WTC11 (cell line): ENCODE measurements at regions not wholly inside any gene's neighbourhood (a gene's known extent, or its start where the extent isn't known, plus 50 kb on each side); places are given as distances from the start of the nearest gene placed in this dataset.

Experiments used
- ATAC-seq: fragments of 200-7000 bp; cut with Tn5 transposase; 2 replicates; pipeline ENCODE4 v1.10.0; 2021; ENCODE audit warnings: mild to moderate bottlenecking, moderate library complexity
- CTCF ChIA-PET: fragments of 300-600 bp; sonication (Branson Sonifier 250); formaldehyde crosslinking; loops from one replicate; lab custom pipeline; 2021; ENCODE audit warnings: antibody characterized with exemption; lab: Charles Lee
- POLR2A ChIA-PET: fragments of 350-600 bp; sonication (Branson Sonifier 250); formaldehyde crosslinking; loops from one replicate; lab custom pipeline; 2021; ENCODE audit warnings: antibody characterized with exemption; lab: Charles Lee
- DNase-seq: peaks from one replicate; pipeline ENCODE4 v3.0.0; 2021; ENCODE audit warnings: low spot score
- H3K27ac Mint-ChIP-seq: 2 replicates; pipeline ENCODE4 v1.8.0; 2021; ENCODE audit warnings: mixed read lengths
- H3K27me3 Mint-ChIP-seq: 2 replicates; pipeline ENCODE4 v1.8.0; 2021; ENCODE audit warnings: low read depth, mild to moderate bottlenecking, moderate library complexity, mixed read lengths
- H3K36me3 Mint-ChIP-seq: 2 replicates; pipeline ENCODE4 v1.8.0; 2021; ENCODE audit warnings: mixed read lengths
- H3K4me1 Mint-ChIP-seq: 2 replicates; pipeline ENCODE4 v1.8.0; 2022; ENCODE audit warnings: mixed read lengths
- H3K4me3 Mint-ChIP-seq: 2 replicates; pipeline ENCODE4 v1.8.0; 2021; ENCODE audit warnings: mild to moderate bottlenecking, moderate library complexity, mixed read lengths
- H3K9me3 Mint-ChIP-seq: 2 replicates; pipeline ENCODE4 v1.8.0; 2021; ENCODE audit warnings: mixed read lengths
- AFF4 ChIP-seq: sonication (generic); formaldehyde crosslinking; IDR thresholded peaks from 2 replicates; pipeline ENCODE4 v1.8.1; 2023; ENCODE audit warnings: mild to moderate bottlenecking, missing genetic modification reagents, borderline replicate concordance
- ATF3 ChIP-seq: sonication (generic); formaldehyde crosslinking; conservative IDR thresholded peaks from 2 replicates; pipeline ENCODE4 v1.8.1; 2022; ENCODE audit warnings: mild to moderate bottlenecking, missing genetic modification reagents
- CREM ChIP-seq: sonication (generic); formaldehyde crosslinking; IDR thresholded peaks from 2 replicates; pipeline ENCODE4 v1.8.1; 2022; ENCODE audit warnings: mild to moderate bottlenecking, missing genetic modification reagents, moderate library complexity
- E2F5 ChIP-seq: sonication (generic); formaldehyde crosslinking; IDR thresholded peaks from 2 replicates; pipeline ENCODE4 v1.8.1; 2022; ENCODE audit warnings: mild to moderate bottlenecking, moderate library complexity, missing genetic modification reagents
- ELF4 ChIP-seq: sonication (generic); formaldehyde crosslinking; IDR thresholded peaks from 2 replicates; pipeline ENCODE4 v1.8.1; 2022; ENCODE audit warnings: low read depth, mild to moderate bottlenecking, moderate library complexity, missing genetic modification reagents
- ESRRA ChIP-seq: sonication (generic); formaldehyde crosslinking; IDR thresholded peaks from 2 replicates; pipeline ENCODE4 v1.8.1; 2022; ENCODE audit warnings: mild to moderate bottlenecking, missing genetic modification reagents, borderline replicate concordance
- FOXP4 ChIP-seq: sonication (generic); formaldehyde crosslinking; IDR thresholded peaks from 2 replicates; pipeline ENCODE4 v1.8.0; 2022; ENCODE audit warnings: mild to moderate bottlenecking, missing genetic modification reagents
- MXD4 ChIP-seq: fragments of 250-450 bp; sonication (Bioruptor Pico); IDR thresholded peaks from 2 replicates; pipeline ENCODE4 v1.8.0; 2021; ENCODE audit warnings: mild to moderate bottlenecking, moderate library complexity, borderline replicate concordance
- SMAD3 ChIP-seq: sonication (generic); formaldehyde crosslinking; IDR thresholded peaks from 2 replicates; pipeline ENCODE4 v1.8.0; 2022; ENCODE audit warnings: missing genetic modification reagents, mild to moderate bottlenecking, borderline replicate concordance
- SOX15 ChIP-seq: fragments of 250-450 bp; sonication (Bioruptor Pico); IDR thresholded peaks from 2 replicates; pipeline ENCODE4 v1.9.0; 2021; ENCODE audit warnings: mild to moderate bottlenecking
- ZNF232 ChIP-seq: sonication (generic); formaldehyde crosslinking; IDR thresholded peaks from 2 replicates; pipeline ENCODE4 v1.8.0; 2022; ENCODE audit warnings: mild to moderate bottlenecking, missing genetic modification reagents
- ZNF396 ChIP-seq: fragments of 250-450 bp; sonication (Bioruptor Pico); IDR thresholded peaks from 2 replicates; pipeline ENCODE4 v1.8.0; 2021; ENCODE audit warnings: mild to moderate bottlenecking, moderate library complexity, borderline replicate concordance
- ZNF423 ChIP-seq: fragments of 250-450 bp; sonication (Bioruptor Pico); IDR thresholded peaks from 2 replicates; pipeline ENCODE4 v2.1.2; 2022; ENCODE audit warnings: mild to moderate bottlenecking, moderate library complexity
- ZNF425 ChIP-seq: fragments of 250-450 bp; sonication (Bioruptor Pico); conservative IDR thresholded peaks from 2 replicates; pipeline ENCODE4 v1.9.0; 2021; ENCODE audit warnings: mild to moderate bottlenecking
- ZNF532 ChIP-seq: fragments of 250-450 bp; sonication (Bioruptor Pico); IDR thresholded peaks from 2 replicates; pipeline ENCODE4 v1.9.0; 2021; ENCODE audit warnings: mild to moderate bottlenecking, borderline replicate concordance

- POLR2A ChIA-PET, result no interaction called here
- ATAC-seq (no peak), DNase-seq (no peak)
- H3K27me3 Mint-ChIP-seq, result peaks cover 8% of the 10 kb centered on the region
- peaks cover 32% of the 10 kb centered on the region for H3K36me3 Mint-ChIP-seq
- no peak overlapping the region for H3K4me3 Mint-ChIP-seq
- CTCF ChIA-PET, result interaction anchor here (0.7 kb wide), 1 partner anchor 17 kb away, joined by 4 read pairs; no protein-coding TSS in a partner anchor
- no peak overlapping the region for H3K27ac Mint-ChIP-seq
- H3K9me3 Mint-ChIP-seq, result peaks cover 42% of the 10 kb centered on the region
- H3K4me1 Mint-ChIP-seq, result peaks cover 21% of the 10 kb centered on the region
- TF ChIP-seq ZNF532 (no peak), ZNF425 (CRISPR knock-in tag) (no peak), CREM (CRISPR knock-in tag) (no peak)
These were observed 270.3 kb upstream of the VLDLR start for GRCh38 chr9:2351324-2351723.

GRCh38 chr9:2354216-2354615, 267.4 kb upstream of the VLDLR start:
- H3K27me3 Mint-ChIP-seq, result peaks cover 4% of the 10 kb centered on the region; the same call in 1 of the 2 replicates
- no peak overlapping the region for H3K4me3 Mint-ChIP-seq
- H3K36me3 Mint-ChIP-seq, result peaks cover 4% of the 10 kb centered on the region; the same call in 1 of the 2 replicates
- peaks cover 25% of the 10 kb centered on the region for H3K4me1 Mint-ChIP-seq
- ChIA-PET POLR2A (no interaction called here), CTCF (no interaction called here)
- ATAC-seq (no peak), DNase-seq (no peak)
- H3K27ac Mint-ChIP-seq, result no peak overlapping the region
- TF ChIP-seq CREM (CRISPR knock-in tag), result no peak
- TF ChIP-seq ZNF232, result no peak
- TF ChIP-seq ZNF396 (CRISPR knock-in tag), result no peak
- TF ChIP-seq ESRRA, result no peak
- TF ChIP-seq AFF4 (CRISPR knock-in tag), result no peak
- TF ChIP-seq MXD4 (CRISPR knock-in tag), result no peak
- TF ChIP-seq FOXP4 (CRISPR knock-in tag), result no peak
- no peak for TF ChIP-seq ATF3 (CRISPR knock-in tag)
- TF ChIP-seq SOX15 (CRISPR knock-in tag), result no peak
- TF ChIP-seq SMAD3 (CRISPR knock-in tag), result no peak
- TF ChIP-seq ELF4 (CRISPR knock-in tag), result no peak
- TF ChIP-seq ZNF423 (CRISPR knock-in tag), result no peak
- no peak for TF ChIP-seq E2F5 (CRISPR knock-in tag)
- peaks cover 21% of the 10 kb centered on the region for H3K9me3 Mint-ChIP-seq
